Ovary (tissue), 7 donors: ENCODE measurements at regions not wholly inside any gene's neighbourhood (a gene's known extent, or its start where the extent isn't known, plus 50 kb on each side); places are given as distances from the start of the nearest gene placed in this dataset.

Experiments used
- DNase-seq, 5 donors: peaks; one replicate each; pipeline ENCODE4 v3.0.0-alpha.2; 2019 to 2020
- H3K27ac ChIP-seq, 2 donors: fragments of 200-600 bp; one replicate each; pipeline versions ENCODE4 v1.5.1 to v1.8.0; 2019 to 2022
- H3K27me3 ChIP-seq: fragments of 200-600 bp; one replicate; pipeline ENCODE4 v1.8.0; 2022
- H3K36me3 ChIP-seq: fragments of 200-600 bp; sonication (generic); one replicate; pipeline ENCODE4 v1.5.1; 2019
- H3K4me1 ChIP-seq: one replicate; pipeline ENCODE4 v1.8.1; 2013; ENCODE audit warnings: mild to moderate bottlenecking, moderate library complexity; ENCODE audit not compliant: insufficient read depth
- H3K4me3 ChIP-seq: fragments of 200-600 bp; sonication (generic); one replicate; pipeline ENCODE4 v1.5.1; 2017
- H3K9me3 ChIP-seq, 2 donors: fragments of 200-600 bp in 1 of 2; sonication (generic) in 1 of 2; one replicate each; pipeline versions ENCODE4 v1.5.1 to v1.8.1; 2013 to 2019; ENCODE audit warnings: mild to moderate bottlenecking in 1 of 2, moderate library complexity in 1 of 2
- EP300 ChIP-seq: sonication (generic); formaldehyde crosslinking; IDR thresholded peaks from one replicate; pipeline ENCODE4 v1.6.1; 2017; ENCODE audit warnings: antibody characterized with exemption
- POLR2A ChIP-seq: fragments of 450-650 bp; IDR thresholded peaks from one replicate; pipeline ENCODE4 v1.6.1; 2017; ENCODE audit warnings: antibody characterized with exemption, mild to moderate bottlenecking, moderate library complexity
- WGBS, 3 donors: extraction: QIAGEN DNeasy Blood & Tissue Kit in 1 of 3; methylation state at CpG; one replicate each; pipeline versions ENCODE4 v1.1.5 to v1.1.7; 2013 to 2017; 5-methylcytosine and 5-hydroxymethylcytosine counted together
- intact Hi-C, 4 donors: fragments of 100-400 bp; cut with DNase I; formaldehyde crosslinking; loops; one replicate each; pipeline versions ENCODE4 v1.11.0 to v1.15.1; 2022 to 2023
- TF ChIP-seq, protein P1 (sequence below), 3 donors: fragments of 450-650 bp in 2 of 3; fragments of 200-600 bp in 1 of 3; IDR thresholded peaks; one replicate each; pipeline versions ENCODE4 v1.5.1 to v1.8.0; 2016 to 2022; ENCODE audit warnings: antibody characterized with exemption in 3 of 3, mild to moderate bottlenecking in 1 of 3
- donor health status: DM: no; HTN: no; CAD: no; lungs with moderate emphysema.
- donor health status: DM: no; HTN: no; CAD: no.
- donor health status: Bipolar disorder and iron deficiency.
- donor health status: DM: no; HTN: no; CAD: no.
- donor health status: DM: yes; HTN: yes; CAD: no.

GRCh38 chr2:6369266-6369665, 496.4 kb downstream of the CMPK2 start:
- H3K4me1 ChIP-seq, result no peaks in the 10 kb centered on the region
- no peak overlapping the region for H3K27ac ChIP-seq
- WGBS, 3 donors, result 75 to 88% (median 80%) methylated on average over 3 of the region's 3 CpGs
- H3K36me3 ChIP-seq, result no peaks in the 10 kb centered on the region
- H3K9me3 ChIP-seq, result no peaks in the 10 kb centered on the region
- H3K4me3 ChIP-seq, result no peak overlapping the region
- intact Hi-C loops, result no loop called here
- TF ChIP-seq EP300 (no peak), POLR2A (no peak)
- TF ChIP-seq, protein P1, sequence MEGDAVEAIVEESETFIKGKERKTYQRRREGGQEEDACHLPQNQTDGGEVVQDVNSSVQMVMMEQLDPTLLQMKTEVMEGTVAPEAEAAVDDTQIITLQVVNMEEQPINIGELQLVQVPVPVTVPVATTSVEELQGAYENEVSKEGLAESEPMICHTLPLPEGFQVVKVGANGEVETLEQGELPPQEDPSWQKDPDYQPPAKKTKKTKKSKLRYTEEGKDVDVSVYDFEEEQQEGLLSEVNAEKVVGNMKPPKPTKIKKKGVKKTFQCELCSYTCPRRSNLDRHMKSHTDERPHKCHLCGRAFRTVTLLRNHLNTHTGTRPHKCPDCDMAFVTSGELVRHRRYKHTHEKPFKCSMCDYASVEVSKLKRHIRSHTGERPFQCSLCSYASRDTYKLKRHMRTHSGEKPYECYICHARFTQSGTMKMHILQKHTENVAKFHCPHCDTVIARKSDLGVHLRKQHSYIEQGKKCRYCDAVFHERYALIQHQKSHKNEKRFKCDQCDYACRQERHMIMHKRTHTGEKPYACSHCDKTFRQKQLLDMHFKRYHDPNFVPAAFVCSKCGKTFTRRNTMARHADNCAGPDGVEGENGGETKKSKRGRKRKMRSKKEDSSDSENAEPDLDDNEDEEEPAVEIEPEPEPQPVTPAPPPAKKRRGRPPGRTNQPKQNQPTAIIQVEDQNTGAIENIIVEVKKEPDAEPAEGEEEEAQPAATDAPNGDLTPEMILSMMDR (IDR thresholded peaks at IDR 0.05), result no peak
- no peak for DNase-seq
- no peaks in the 10 kb centered on the region for H3K27me3 ChIP-seq

- intact Hi-C loops, result no loop called here
- WGBS, 3 donors, result 62 to 66% (median 64%) methylated on average over 7 of the region's 7 CpGs
Observed at GRCh38 chr2:6370753-6371551, 494.8 kb downstream of the CMPK2 start.

GRCh38 chr2:6372317-6372901, 493.3 kb downstream of the CMPK2 start:
- TF ChIP-seq, protein P1 (IDR thresholded peaks at IDR 0.05), result no peak
- WGBS, 3 donors, result 57% methylated on average over 3 of the region's 3 CpGs
- no peak overlapping the region for H3K27ac ChIP-seq
- H3K9me3 ChIP-seq, result no peaks in the 10 kb centered on the region
- no peak for DNase-seq
- no peak overlapping the region for H3K4me3 ChIP-seq
- no peaks in the 10 kb centered on the region for H3K4me1 ChIP-seq
- no peaks in the 10 kb centered on the region for H3K27me3 ChIP-seq
- no peaks in the 10 kb centered on the region for H3K36me3 ChIP-seq
- intact Hi-C loops, result no loop called here

More at GRCh38 chr2:6370753-6371551, 494.8 kb downstream of the CMPK2 start:
- Histone ChIP-seq H3K4me1 (no peaks in the 10 kb centered on the region), H3K36me3 (no peaks in the 10 kb centered on the region), H3K9me3 (no peaks in the 10 kb centered on the region), H3K27ac (no peak overlapping the region), H3K4me3 (no peak overlapping the region), H3K27me3 (no peaks in the 10 kb centered on the region)
- no peak for DNase-seq
- TF ChIP-seq, protein P1 (IDR thresholded peaks at IDR 0.05), result no peak
- TF ChIP-seq POLR2A, result no peak
- no peak for TF ChIP-seq EP300

- H3K9me3 ChIP-seq, result no peaks in the 10 kb centered on the region
- H3K36me3 ChIP-seq, result no peaks in the 10 kb centered on the region
- H3K27ac ChIP-seq, result no peak overlapping the region
- no peaks in the 10 kb centered on the region for H3K27me3 ChIP-seq
- 31 to 47% (median 33%) methylated on average over 2 of the region's 2 CpGs for WGBS, 3 donors
- H3K4me1 ChIP-seq, result no peaks in the 10 kb centered on the region
- no peak overlapping the region for H3K4me3 ChIP-seq
- no peak for TF ChIP-seq POLR2A
- DNase-seq, result no peak
- intact Hi-C loops, result no loop called here
Observed at GRCh38 chr2:6381326-6381725, 484.4 kb downstream of the CMPK2 start.

DNA sequence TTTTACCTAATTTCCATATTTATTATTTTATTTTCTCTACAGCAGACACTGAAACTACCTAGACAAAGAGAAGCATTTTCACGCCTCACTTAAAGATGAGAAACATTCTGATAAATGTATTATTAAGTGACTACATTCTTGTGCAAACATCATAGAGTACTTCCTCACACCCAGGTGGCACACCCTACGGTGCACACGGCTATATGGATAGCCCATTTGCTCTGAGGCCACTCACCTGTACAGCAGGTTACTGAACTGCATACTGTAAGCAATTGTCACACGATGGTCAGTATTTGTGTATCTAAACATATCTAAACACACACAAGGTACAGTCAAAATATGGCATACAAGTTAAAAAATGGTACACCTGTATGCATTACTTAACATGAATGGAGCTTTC, 481.4 kb downstream of the CMPK2 start:
- 81 to 90% (median 81%) methylated on average over 4 of the region's 4 CpGs for WGBS, 3 donors
- Histone ChIP-seq H3K27me3 (no peaks in the 10 kb centered on the region), H3K9me3 (no peaks in the 10 kb centered on the region), H3K36me3 (no peaks in the 10 kb centered on the region), H3K27ac (no peak overlapping the region), H3K4me3 (no peak overlapping the region), H3K4me1 (no peaks in the 10 kb centered on the region)
- TF ChIP-seq POLR2A, result no peak
- no peak for TF ChIP-seq EP300
- TF ChIP-seq, protein P1 (IDR thresholded peaks at IDR 0.05), result no peak
- no peak for DNase-seq
- intact Hi-C loops, result no loop called here
